ENCODE measurements at regions not wholly inside any gene's neighbourhood (a gene's known extent, or its start where the extent isn't known, plus 50 kb on each side); places are given as distances from the start of the nearest gene placed in this dataset.
"Not testable (repeated sequence)": the region's sequence is repeated elsewhere in the genome, so short reads cannot be mapped to it uniquely, and the experiment has no call there.

- H3K4me3 Mint-ChIP-seq; H3K4me1 ChIP-seq (ENCODE audit: control insufficient read depth in 2 of 2, insufficient read depth in 2 of 2, low read length in 2 of 2); H3K79me2 ChIP-seq (ENCODE audit: control insufficient read depth, insufficient read depth, low read length); intact Hi-C loops (cut with micrococcal nuclease); H3K36me3 ChIP-seq (replicated peaks in 1 of 2; ENCODE audit: control extremely low read depth in 1 of 2, control insufficient read depth in 1 of 2, extremely low read depth in 1 of 2, insufficient read depth in 2 of 2, low read length in 1 of 2); H3K27ac Mint-ChIP-seq; H3K9me3 ChIP-seq (ENCODE audit: control extremely low read depth in 1 of 3, control insufficient read depth in 2 of 3, insufficient read depth in 1 of 3, low read length in 2 of 3); H3K4me2 ChIP-seq (replicated peaks; ENCODE audit: low read depth, low read length, poor library complexity, severe bottlenecking); ATAC-seq (ENCODE audit: low read depth); H3K9me3 Mint-ChIP-seq (ENCODE audit: insufficient read depth); H3K27me3 Mint-ChIP-seq; H3K9ac ChIP-seq (ENCODE audit: low read length); POLR2A ChIA-PET; H3K4me1 Mint-ChIP-seq; H3K27ac ChIP-seq (ENCODE audit: low read length in 2 of 2); DNase-seq; H2AFZ ChIP-seq (ENCODE audit: insufficient read depth, low read depth, low read length, poor library complexity, severe bottlenecking); CTCF ChIA-PET; H3K4me3 ChIP-seq (ENCODE audit: control extremely low read depth in 1 of 5, extremely low read depth in 1 of 5, insufficient read depth in 1 of 5, low read depth in 2 of 5, low read length in 4 of 5); H3K27me3 ChIP-seq (replicated peaks in 1 of 4; ENCODE audit: control extremely low read depth in 1 of 4, control insufficient read depth in 3 of 4, insufficient read depth in 4 of 4, low read length in 3 of 4); H4K20me1 ChIP-seq (ENCODE audit: control insufficient read depth, insufficient read depth, low read length, poor library complexity, severe bottlenecking): not testable (repeated sequence)
- WGBS (ENCODE audit: insufficient coverage): no CpG with 5 or more reads among the region's 9 CpGs
These were observed 253.6 kb upstream of the ANKRD20A1 start for GRCh38 chr9:67605113-67605512.

GRCh38 chr9:67603609-67604008, 255.1 kb upstream of the ANKRD20A1 start:
- H3K79me2 ChIP-seq (ENCODE audit: control insufficient read depth, insufficient read depth, low read length); H3K9me3 ChIP-seq (ENCODE audit: control extremely low read depth in 1 of 3, control insufficient read depth in 2 of 3, insufficient read depth in 1 of 3, low read length in 2 of 3); CTCF ChIA-PET; DNase-seq; H3K27ac ChIP-seq (ENCODE audit: low read length in 2 of 2); POLR2A ChIA-PET; H3K27me3 Mint-ChIP-seq; H3K27me3 ChIP-seq (replicated peaks in 1 of 4; ENCODE audit: control extremely low read depth in 1 of 4, control insufficient read depth in 3 of 4, insufficient read depth in 4 of 4, low read length in 3 of 4); H3K4me1 Mint-ChIP-seq; intact Hi-C loops (cut with micrococcal nuclease); H3K9ac ChIP-seq (ENCODE audit: low read length); H3K4me2 ChIP-seq (replicated peaks; ENCODE audit: low read depth, low read length, poor library complexity, severe bottlenecking); H3K36me3 ChIP-seq (replicated peaks in 1 of 2; ENCODE audit: control extremely low read depth in 1 of 2, control insufficient read depth in 1 of 2, extremely low read depth in 1 of 2, insufficient read depth in 2 of 2, low read length in 1 of 2); ATAC-seq (ENCODE audit: low read depth); H3K9me3 Mint-ChIP-seq (ENCODE audit: insufficient read depth); H3K4me3 ChIP-seq (ENCODE audit: control extremely low read depth in 1 of 5, extremely low read depth in 1 of 5, insufficient read depth in 1 of 5, low read depth in 2 of 5, low read length in 4 of 5); H4K20me1 ChIP-seq (ENCODE audit: control insufficient read depth, insufficient read depth, low read length, poor library complexity, severe bottlenecking); H3K4me3 Mint-ChIP-seq; H3K27ac Mint-ChIP-seq; H2AFZ ChIP-seq (ENCODE audit: insufficient read depth, low read depth, low read length, poor library complexity, severe bottlenecking); H3K4me1 ChIP-seq (ENCODE audit: control insufficient read depth in 2 of 2, insufficient read depth in 2 of 2, low read length in 2 of 2): not testable (repeated sequence)
- WGBS (ENCODE audit: insufficient coverage): no CpG with 5 or more reads among the region's 9 CpGs

GRCh38 chr9:67592424-67592823, 266.3 kb upstream of the ANKRD20A1 start:
- H3K9me3 ChIP-seq (ENCODE audit: control extremely low read depth in 1 of 3, control insufficient read depth in 2 of 3, insufficient read depth in 1 of 3, low read length in 2 of 3); H2AFZ ChIP-seq (ENCODE audit: insufficient read depth, low read depth, low read length, poor library complexity, severe bottlenecking); H3K27me3 Mint-ChIP-seq; H3K4me1 Mint-ChIP-seq; H3K9me3 Mint-ChIP-seq (ENCODE audit: insufficient read depth); H3K36me3 ChIP-seq (replicated peaks in 1 of 2; ENCODE audit: control extremely low read depth in 1 of 2, control insufficient read depth in 1 of 2, extremely low read depth in 1 of 2, insufficient read depth in 2 of 2, low read length in 1 of 2); H3K79me2 ChIP-seq (ENCODE audit: control insufficient read depth, insufficient read depth, low read length); POLR2A ChIA-PET; H3K4me3 Mint-ChIP-seq; H3K9ac ChIP-seq (ENCODE audit: low read length); DNase-seq; H4K20me1 ChIP-seq (ENCODE audit: control insufficient read depth, insufficient read depth, low read length, poor library complexity, severe bottlenecking); H3K4me2 ChIP-seq (replicated peaks; ENCODE audit: low read depth, low read length, poor library complexity, severe bottlenecking); H3K27ac ChIP-seq (ENCODE audit: low read length in 2 of 2); H3K4me1 ChIP-seq (ENCODE audit: control insufficient read depth in 2 of 2, insufficient read depth in 2 of 2, low read length in 2 of 2); H3K27me3 ChIP-seq (replicated peaks in 1 of 4; ENCODE audit: control extremely low read depth in 1 of 4, control insufficient read depth in 3 of 4, insufficient read depth in 4 of 4, low read length in 3 of 4); ATAC-seq (ENCODE audit: low read depth); H3K27ac Mint-ChIP-seq; H3K4me3 ChIP-seq (ENCODE audit: control extremely low read depth in 1 of 5, extremely low read depth in 1 of 5, insufficient read depth in 1 of 5, low read depth in 2 of 5, low read length in 4 of 5); CTCF ChIA-PET; intact Hi-C loops (cut with micrococcal nuclease): not testable (repeated sequence)
- whole genome bisulfite sequencing (ENCODE audit: insufficient coverage): no CpG with 5 or more reads among the region's 8 CpGs

GRCh38 chr9:67555874-67556273, 302.9 kb upstream of the ANKRD20A1 start:
- H3K79me2 ChIP-seq (ENCODE audit: control insufficient read depth, insufficient read depth, low read length); H3K27me3 ChIP-seq (replicated peaks in 1 of 4; ENCODE audit: control extremely low read depth in 1 of 4, control insufficient read depth in 3 of 4, insufficient read depth in 4 of 4, low read length in 3 of 4); POLR2A ChIA-PET; ATAC-seq (ENCODE audit: low read depth); H3K36me3 ChIP-seq (replicated peaks in 1 of 2; ENCODE audit: control extremely low read depth in 1 of 2, control insufficient read depth in 1 of 2, extremely low read depth in 1 of 2, insufficient read depth in 2 of 2, low read length in 1 of 2); H3K4me1 Mint-ChIP-seq; H3K9ac ChIP-seq (ENCODE audit: low read length); H3K9me3 ChIP-seq (ENCODE audit: control extremely low read depth in 1 of 3, control insufficient read depth in 2 of 3, insufficient read depth in 1 of 3, low read length in 2 of 3); H3K27ac Mint-ChIP-seq; H3K9me3 Mint-ChIP-seq (ENCODE audit: insufficient read depth); H3K4me3 ChIP-seq (ENCODE audit: control extremely low read depth in 1 of 5, extremely low read depth in 1 of 5, insufficient read depth in 1 of 5, low read depth in 2 of 5, low read length in 4 of 5); H4K20me1 ChIP-seq (ENCODE audit: control insufficient read depth, insufficient read depth, low read length, poor library complexity, severe bottlenecking); DNase-seq; intact Hi-C loops (cut with micrococcal nuclease); H2AFZ ChIP-seq (ENCODE audit: insufficient read depth, low read depth, low read length, poor library complexity, severe bottlenecking); H3K4me1 ChIP-seq (ENCODE audit: control insufficient read depth in 2 of 2, insufficient read depth in 2 of 2, low read length in 2 of 2); H3K4me3 Mint-ChIP-seq; H3K27ac ChIP-seq (ENCODE audit: low read length in 2 of 2); H3K4me2 ChIP-seq (replicated peaks; ENCODE audit: low read depth, low read length, poor library complexity, severe bottlenecking); CTCF ChIA-PET; H3K27me3 Mint-ChIP-seq: not testable (repeated sequence)
- WGBS (ENCODE audit: insufficient coverage): no CpG with 5 or more reads among the region's 3 CpGs
